HG03354 (cell line): ENCODE measurements at regions not wholly inside any gene's neighbourhood (a gene's known extent, or its start where the extent isn't known, plus 50 kb on each side); places are given as distances from the start of the nearest gene placed in this dataset.

Experiments
- ATAC-seq: cut with Tn5 transposase; IDR thresholded peaks from one replicate; pipeline ENCODE4 v1.9.1; 2021; ENCODE audit warnings: mild to moderate bottlenecking; ENCODE audit not compliant: unreplicated experiment, poor library complexity, severe bottlenecking

- ATAC-seq, result no peak
Measured at GRCh38 chr4:37015391-37015790, 229.2 kb upstream of the NWD2 start.

- no peak for ATAC-seq
Measured at GRCh38 chr4:37023504-37023903, 221.0 kb upstream of the NWD2 start.

DNA sequence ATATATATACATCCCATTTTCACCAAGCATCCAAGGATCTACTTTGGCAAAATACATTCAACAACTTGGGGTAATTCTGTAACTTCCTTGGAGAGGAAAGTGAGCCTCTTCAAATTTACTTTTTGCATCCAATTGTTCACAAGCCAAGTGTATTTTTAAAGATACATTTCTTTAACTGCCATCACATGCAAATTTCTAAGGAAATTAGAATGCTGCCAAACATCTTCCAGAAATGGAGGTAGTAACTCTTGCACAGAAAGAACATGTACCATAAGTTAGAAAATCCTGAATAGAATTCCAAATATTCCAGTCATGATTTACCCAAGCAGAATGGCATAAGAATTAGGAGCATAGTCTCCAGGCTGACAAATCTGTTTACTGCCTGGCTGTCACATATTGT lies 220.5 kb upstream of the NWD2 start:
- no peak for ATAC-seq

- ATAC-seq, result no peak
Measured at GRCh38 chr4:37040816-37041215, 203.7 kb upstream of the NWD2 start.

DNA sequence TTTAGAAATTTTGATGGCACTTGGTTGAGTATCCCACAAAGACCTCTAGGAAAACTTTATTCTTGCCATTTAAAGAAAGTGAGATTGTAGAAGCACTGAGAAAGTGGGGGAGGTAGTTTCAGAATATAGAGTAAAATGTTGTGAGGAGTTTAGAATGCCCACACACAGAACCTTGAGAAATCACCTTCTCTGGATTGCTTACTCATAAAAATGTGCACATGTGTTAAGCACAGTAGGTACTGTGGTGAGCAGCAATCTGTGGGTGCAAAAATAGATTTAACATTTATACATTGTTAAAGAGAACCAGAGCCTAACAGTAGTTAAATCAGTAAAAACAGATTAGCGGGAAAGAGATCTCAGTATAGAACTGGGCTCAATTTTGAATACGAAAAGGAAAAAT lies 201.2 kb upstream of the NWD2 start:
- ATAC-seq, result no peak

DNA sequence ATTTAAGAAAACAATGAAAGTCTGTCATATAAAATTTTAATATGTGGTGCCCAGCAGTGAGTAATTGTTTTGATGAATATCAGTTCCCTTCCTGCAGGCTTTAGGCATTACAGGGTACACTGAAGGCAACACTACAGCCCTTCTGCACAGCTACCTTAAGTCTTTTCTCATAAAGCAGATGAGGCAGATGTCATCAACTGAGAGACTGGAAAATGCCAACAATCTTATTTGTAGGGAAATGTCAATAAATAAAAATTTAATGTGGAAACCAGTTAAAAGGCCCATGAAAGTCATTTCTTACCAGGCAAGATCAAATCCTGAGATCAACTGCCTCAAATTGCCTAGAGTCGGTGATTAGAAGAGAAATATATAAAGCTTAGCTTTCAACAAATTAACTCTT lies 193.4 kb upstream of the NWD2 start:
- ATAC-seq, result no peak

DNA sequence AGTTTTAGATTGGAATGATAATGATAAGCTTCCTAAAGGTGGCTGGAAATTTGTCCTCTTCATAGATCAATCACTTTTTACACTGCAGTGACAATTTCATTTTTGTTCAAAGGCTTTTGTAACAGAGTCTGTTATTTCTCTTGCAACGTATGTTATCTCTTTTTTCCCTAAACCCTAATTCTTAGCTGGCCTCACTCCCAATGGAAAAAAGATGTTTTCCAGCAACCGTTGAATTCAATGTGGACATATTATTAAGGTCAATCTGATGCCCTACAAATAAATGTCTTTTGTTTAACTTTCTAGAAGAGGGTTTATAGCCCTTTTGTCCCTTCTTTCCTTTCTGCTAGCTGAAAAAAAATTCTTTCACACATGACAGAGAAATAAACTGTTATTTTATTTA lies 192.7 kb upstream of the NWD2 start:
- no peak for ATAC-seq

DNA sequence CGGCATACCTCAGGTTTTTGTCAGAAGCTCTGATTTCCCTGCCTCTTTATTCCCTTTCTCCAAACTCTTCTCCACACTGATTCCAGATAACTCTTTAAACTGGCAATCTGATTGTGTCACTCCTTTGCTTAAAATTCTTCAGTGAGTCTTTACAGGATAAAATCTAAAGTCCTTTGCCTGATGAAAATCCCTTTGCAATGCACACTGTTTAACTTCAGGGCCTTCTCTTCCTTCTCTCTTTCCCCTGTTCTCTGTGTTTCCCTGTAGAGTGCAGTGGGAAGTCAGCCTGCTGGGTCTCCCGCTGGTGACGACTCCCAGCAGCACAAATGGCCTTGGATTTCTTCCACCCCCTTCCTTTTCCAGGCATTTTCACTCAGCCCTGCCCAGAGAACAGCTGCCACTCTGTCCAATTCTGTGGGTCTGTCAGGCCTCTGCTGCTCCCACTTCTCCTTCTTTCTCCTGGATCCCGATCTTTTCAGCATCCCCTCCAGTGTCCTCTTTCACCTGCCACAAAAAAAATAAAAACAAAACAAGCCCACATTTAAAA lies 189.9 kb upstream of the NWD2 start:
- no peak for ATAC-seq

DNA sequence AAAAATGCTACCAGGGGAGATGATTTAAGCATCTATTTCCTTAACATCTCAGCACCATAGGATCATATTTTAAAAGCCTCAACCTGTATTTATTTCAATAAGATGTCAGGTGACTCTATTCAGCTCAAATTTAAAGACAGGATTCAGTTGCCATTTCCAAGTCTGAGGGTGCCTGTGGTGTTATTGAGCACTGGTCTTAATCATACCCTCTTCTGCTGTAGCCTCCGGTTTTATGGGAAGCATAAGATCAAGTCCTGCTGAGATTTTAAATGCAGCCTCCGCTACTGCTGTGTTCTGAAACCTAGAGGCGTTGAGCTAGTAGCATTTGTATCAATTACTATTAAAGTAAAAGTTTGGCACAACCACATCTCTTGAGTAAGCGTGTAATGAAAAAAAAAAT lies 185.7 kb upstream of the NWD2 start:
- no peak for ATAC-seq

GRCh38 chr4:37066159-37066558 lies 178.4 kb upstream of the NWD2 start:
- ATAC-seq, result no peak

DNA sequence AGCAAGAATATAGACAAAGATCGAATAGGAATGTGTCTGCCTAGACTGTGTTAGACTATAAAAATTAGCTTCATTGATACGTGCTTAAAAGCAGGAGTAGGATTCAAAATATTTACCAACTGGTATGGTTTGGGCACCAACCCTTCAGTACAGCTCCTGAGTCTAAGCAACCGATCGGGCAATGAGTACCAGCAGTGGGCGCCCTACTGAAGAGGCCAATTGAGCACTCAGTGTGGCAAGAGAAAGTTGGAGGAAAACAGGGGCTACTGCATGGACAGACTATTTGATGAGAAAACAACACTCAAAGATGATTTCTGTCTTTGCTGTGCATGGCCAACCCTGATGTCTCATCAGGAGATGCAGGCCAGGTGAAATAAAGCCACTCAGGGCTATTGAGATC lies 176.0 kb upstream of the NWD2 start:
- ATAC-seq, result no peak

GRCh38 chr4:37070041-37070440 lies 174.5 kb upstream of the NWD2 start:
- ATAC-seq, result no peak

DNA sequence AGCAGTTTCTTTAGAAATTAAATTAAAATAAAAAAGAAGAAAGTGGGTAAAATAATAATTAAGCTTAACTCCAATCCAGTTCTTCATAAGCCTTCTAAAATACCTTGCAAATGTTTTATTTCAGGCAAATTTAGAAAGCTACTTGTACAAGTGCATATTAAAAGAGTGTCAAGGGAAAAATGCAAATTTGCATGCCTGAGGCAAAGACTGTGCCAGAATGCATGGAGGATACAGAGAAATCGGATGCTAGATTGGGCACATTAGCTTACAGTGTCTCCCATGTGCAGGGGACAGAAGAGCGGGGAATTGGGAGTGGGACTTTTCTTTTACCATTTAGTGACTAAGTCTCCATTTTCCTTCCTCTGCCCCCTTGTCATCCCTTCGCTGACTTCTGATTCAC lies 173.0 kb upstream of the NWD2 start:
- ATAC-seq, result no peak

DNA sequence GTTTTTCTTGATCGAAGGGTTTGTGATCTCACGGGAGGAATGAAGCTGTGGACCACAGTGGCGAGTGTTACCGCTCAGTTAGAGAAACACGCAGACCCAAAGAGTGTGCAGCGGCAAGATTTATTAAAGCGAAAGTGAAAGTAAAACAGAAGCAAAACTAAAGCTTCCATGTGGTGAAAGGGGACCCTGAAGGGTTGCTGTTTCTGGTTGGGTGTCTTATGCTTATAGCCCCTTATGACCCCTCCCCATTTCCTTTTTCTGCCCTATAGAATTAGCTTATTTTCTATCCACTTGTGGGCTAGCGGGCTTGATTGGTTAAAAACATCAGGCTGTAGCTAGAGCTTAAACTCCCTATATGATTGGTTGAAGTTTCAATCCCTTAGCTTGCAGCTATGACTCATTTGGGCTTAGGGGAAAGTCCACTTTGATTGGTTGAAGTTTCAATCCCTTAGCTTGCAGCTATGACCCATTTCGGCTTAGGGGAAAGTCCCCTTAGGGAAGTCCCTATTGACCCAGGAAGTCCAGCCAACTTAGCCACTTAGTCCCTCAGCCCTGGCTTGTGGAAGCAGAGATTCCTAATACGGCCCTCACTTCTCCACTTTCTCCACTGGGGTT lies 171.2 kb upstream of the NWD2 start:
- no peak for ATAC-seq

DNA sequence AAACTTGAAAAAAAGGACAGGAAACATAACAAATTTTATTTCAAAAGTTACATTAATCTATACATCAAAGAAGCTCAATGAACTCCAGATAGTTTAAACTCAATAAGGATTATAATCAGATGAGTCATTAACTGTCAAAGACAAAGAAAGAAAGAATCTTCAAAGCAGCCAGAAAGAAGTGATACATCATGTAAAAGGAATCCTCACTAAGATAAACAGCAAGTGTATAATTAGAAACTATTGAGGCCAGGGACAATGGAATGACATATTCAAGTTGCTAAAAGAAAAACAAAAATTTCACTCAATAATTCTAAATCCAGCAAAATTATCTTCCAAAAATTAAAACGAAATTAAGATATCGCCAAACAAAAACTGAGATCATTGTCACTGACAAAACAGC lies 161.6 kb upstream of the NWD2 start:
- ATAC-seq, result no peak

GRCh38 chr4:37095925-37096324 lies 148.6 kb upstream of the NWD2 start:
- no peak for ATAC-seq

DNA sequence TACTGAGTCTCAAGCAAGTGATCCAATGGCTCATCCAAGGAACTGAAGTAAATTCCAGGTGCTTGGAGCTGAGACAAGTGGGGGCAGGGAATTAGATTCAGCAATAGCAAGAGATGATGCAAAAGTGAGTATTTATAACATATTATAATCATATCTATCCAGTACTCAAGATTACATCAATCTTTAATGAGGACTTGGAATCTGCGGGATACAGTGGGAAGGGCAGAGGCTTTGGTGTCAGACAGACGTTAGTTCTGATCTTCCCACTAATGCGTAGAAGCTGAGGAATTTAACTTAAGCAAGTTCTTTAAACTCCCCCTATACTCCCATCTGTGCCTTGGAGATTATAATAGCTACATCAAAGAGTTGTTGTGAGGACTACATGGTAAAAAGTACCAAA lies 143.4 kb upstream of the NWD2 start:
- ATAC-seq, result no peak

GRCh38 chr4:37101686-37102085 lies 142.9 kb upstream of the NWD2 start:
- ATAC-seq, result no peak

GRCh38 chr4:37109756-37110155 lies 134.8 kb upstream of the NWD2 start:
- ATAC-seq, result no peak

DNA sequence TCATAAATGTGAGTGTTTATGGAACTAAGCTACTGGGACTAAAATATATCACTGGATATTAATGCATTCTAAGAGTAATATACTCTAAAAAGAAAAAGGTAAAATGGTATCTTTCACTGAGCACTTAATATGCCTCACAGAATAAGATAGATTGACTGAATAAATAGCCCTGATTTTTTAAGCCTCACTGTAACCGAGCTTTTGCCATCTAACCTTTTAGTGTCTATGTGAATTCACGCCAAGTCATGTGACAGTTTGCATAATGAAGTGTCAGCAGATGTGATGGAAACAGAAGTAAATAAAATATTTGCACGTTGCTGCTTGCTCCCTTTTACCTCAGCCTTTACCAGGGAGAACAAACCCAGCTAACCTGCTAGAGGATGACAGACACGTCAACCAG lies 119.7 kb upstream of the NWD2 start:
- ATAC-seq, result no peak

DNA sequence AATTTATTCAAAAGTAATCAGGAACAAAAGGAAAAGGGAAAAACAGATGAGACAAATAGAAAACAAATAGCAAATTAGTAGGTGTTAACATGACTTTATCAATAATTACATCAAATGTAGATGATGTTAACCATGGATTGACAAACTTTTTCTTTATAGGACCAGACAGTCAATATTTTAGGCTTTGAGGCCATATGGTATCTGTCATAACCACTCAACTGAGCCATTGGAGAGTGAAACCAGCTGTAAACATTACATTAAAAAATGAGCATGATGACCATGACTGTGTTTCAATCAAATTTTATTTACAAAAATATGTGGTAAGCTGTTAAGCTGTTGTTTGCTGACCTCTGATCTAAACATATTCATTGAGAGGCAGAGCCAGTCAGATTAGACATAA lies 118.5 kb upstream of the NWD2 start:
- ATAC-seq, result no peak

DNA sequence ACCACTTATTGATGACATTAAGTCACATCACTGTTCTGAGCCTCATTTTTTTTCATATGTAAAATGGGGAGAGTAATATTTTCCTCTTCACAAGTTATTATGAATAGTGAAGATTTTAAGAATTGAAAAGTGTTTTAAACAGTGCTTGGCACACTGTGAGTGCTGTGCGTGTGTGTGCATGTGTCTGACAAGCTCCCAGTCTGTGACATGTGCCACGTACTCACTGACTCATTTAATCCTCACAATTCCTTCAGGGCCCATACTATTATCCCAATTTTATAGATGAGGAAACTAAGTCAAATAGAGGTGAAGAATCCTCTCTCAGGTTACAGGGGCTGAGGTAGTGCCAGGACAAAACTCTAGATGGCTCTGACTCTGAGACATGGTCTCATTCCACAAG lies 114.1 kb upstream of the NWD2 start:
- ATAC-seq, result no peak
